Right forelimb (tissue), 1 donor: ENCODE measurements at regions not wholly inside any gene's neighbourhood (a gene's known extent, or its start where the extent isn't known, plus 50 kb on each side); places are given as distances from the start of the nearest gene placed in this dataset.

Experiments used
- DNase-seq: peaks from one replicate; pipeline ENCODE4 v3.0.0-alpha.2; 2018

DNA sequence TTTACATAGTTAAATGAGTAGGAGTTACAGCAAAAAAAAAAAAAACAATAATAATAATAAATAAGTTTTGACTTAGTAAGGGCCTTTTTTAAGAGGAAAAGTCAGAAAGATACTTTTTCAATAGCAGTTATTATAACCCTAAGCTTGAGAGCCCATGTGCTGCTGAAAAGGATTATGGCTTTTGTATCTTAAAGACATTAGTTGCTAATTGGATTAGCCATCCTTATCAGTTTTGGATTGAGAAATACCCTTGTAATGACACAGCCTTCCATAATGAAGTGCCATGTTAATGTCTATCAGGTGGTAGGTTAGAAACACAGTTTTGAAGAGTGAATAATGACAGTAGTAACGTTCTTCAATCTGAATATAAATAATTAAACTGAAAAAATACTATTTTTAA is 554.0 kb downstream of the RIT2 start:
- no peak for DNase-seq

DNA sequence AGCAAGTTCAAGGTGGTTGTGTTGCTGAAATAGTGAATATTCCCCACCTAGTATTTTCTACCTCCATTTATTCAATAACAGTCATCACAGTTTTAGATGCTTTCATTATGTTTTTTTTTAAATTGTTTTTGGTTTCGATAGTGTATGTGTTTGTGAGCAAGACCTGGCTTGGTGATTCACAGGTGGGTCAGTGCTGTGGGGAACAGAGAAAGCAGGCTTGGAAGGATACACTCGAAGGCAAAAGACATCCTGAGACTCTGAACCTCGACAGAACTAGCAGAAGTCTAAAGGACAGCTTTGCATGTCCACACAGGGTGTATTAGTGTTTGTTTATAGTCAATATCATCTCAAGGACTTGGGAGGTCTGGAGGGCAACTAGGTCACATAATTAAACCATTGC is 551.5 kb downstream of the RIT2 start:
- no peak for DNase-seq

DNA sequence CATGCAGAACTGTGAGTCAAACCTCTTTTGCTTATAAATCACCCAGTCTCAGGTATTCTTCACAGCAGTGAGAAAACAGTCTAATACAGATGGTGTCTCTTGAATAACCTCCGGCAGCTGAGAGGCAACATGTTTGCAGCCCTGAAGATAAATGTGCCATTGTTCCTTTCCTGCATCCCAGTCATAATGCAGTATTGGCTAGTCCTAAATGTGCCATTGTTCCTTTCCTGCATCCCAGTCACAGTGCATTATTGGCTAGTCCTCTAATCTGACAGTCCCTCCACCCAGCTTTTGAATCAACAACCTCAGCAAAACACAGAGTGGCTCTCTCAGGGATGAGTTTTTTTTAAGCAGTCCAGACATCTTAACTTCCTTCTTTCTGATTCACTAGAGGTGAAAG is 550.7 kb downstream of the RIT2 start:
- no peak for DNase-seq

DNA sequence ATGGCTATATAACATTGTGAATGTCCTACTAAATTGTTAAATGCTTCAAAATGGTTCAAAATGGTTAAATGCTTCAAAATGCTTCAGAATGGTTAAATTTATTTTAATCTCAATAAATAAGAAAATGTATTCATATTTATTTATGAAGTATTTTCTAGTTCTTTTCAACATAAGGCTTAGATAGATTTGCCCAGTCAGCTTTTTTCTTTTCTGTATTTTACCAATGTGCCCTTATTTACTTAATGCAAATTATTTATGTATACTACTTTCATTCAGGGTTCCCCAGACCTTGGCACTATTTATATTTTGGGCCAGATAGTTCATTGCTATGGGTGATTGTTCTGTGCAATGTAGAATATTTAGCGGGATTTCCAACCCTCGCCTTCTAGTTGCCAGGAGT is 546.7 kb downstream of the RIT2 start:
- DNase-seq = no peak

DNA sequence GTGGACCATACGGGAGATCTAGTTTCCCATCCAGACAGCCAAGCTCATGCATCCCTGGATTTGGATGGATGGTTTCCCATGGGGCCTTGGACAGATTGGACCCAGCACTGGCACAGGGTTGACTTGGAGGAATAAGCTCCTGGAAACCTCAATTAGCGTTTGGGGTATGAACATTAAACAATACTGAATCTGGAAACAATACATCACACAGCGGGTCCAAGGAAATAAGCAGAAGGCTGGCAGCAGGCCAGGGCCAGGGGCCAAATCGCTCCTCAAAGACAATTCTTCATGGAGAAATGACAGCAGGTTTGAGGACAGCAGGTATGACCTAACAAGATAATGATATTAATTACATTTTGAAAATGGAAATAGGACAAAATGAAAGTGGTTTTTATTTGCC is 540.6 kb downstream of the RIT2 start:
- DNase-seq = no peak

DNA sequence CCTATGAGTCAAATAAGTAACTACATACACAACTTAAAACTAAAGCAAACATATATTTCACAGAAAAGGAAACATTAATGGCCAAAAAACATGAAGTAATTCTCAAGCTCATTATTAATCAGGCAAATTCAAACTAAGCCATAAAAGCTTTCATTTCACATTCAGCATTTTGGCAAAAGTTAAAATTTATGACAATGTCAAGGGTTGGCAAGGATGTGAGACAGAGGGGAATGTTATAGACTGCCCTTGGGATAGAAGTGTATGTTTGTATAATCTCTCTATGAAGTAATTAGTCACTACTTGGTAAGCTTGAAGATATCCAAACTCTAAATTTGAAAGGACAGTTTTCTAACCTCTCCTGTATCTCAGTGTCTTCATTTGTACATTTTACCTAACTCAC is 539.4 kb downstream of the RIT2 start:
- DNase-seq = no peak

DNA sequence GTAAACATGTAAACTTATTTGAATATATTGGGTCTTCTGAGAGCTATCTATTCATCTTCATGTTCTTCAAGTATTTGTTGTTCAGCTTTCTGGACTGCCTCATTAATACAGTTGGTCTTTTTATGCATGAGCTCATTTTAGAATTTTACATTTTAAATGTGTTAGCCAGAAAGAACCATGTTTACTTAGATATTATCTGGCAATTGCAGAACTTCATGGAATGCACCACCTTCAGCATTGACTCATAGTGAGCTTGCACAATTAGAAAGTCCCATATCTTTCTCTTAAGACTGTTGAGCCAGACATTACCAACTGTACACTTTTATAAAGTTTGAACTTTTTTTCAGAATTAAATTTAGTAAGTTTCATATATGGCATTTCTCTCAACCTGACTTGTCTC is 536.7 kb downstream of the RIT2 start:
- DNase-seq = no peak

DNA sequence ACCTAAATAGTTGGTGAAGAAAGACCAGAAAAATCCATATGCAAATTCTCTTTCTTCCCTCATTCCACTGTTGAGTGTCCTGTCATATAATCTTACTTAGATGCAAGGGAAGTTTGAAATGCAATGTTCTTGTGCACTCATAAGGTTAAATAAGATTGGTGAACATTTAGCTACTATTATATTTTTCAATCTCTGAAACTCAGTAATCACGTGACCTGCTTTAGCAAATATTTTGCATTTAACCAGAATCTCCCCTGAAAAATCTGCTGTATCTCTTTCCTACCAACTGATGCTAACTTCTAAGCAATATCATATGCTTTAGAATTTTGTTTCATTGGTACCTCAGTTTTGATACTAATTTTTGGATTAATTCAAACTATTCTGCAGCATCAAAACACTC is 533.2 kb downstream of the RIT2 start:
- no peak for DNase-seq

DNA sequence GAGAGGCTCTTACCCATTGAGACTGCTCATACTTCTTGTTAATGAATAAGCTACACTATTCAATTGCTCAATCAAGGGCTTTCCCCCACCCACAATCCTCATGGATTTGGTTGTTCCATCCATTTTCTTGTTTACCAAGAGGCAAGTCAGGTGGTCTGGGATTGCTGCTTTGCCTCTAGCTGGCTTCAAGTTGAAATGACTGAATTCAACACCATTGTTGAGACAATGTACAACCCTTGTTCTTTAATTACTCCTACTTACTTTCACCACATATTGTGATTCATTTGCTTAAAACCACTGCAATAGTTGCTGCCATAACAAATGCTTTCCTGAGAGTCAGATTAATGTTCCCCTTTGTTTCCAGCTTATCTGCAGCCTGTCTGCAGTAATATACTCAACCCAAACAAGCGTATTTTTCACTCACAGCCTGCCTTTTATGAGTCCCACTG is 532.2 kb downstream of the RIT2 start:
- DNase-seq = no peak

DNA sequence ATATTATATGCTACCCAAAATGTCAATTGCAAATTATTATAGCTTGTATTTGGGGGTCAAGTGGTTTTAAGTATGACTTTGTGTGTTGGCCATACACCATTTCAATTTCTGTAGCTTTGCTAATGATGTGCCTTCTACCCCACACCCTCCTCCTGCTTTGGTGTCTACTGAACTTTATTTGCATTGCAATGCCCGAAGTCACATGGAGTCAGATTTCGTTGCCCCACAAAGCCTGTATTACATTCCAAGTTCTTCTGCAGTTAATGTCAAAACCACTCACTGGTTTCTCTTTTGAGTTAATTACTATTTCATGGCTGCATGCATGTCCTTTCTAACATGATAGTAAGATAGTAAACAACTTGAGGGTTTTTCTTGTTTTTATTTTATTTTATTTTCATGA is 528.9 kb downstream of the RIT2 start:
- no peak for DNase-seq

DNA sequence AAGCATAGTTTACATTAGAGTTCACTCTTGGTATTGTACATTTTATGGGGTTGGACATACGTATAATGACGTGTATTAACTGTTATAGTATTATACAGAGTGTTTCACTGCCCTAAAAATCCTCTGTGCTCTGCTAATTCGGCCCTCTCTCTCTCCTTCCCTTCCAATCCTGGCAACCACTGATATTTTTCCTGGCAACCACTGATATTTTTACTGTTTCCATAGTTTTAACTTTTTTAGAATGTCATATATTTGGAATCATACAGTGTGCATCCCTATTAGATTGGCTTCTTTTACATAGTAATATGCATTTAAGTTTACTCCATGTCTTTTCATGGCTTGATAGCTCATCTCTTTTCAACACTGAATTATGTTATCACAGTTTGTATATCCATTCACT is 526.7 kb downstream of the RIT2 start:
- DNase-seq = no peak

DNA sequence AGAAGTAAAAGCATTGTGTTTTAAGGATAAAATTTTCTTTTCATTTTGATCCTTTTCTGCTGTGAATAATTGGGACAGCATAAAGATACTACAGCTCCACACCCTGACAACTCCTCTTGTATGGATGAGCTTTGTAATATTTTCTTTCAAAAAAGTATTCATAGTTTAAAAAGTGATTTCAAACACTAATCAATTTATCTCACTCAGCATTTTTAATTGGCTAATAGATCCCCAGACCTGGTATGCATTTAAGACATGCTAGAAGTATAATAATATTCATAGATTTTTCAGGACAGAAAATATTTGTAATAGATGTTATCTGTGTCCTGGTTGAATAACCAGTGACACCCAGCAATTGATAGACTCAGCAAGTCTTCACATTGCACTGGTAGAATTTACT is 510.7 kb downstream of the RIT2 start:
- DNase-seq = no peak

DNA sequence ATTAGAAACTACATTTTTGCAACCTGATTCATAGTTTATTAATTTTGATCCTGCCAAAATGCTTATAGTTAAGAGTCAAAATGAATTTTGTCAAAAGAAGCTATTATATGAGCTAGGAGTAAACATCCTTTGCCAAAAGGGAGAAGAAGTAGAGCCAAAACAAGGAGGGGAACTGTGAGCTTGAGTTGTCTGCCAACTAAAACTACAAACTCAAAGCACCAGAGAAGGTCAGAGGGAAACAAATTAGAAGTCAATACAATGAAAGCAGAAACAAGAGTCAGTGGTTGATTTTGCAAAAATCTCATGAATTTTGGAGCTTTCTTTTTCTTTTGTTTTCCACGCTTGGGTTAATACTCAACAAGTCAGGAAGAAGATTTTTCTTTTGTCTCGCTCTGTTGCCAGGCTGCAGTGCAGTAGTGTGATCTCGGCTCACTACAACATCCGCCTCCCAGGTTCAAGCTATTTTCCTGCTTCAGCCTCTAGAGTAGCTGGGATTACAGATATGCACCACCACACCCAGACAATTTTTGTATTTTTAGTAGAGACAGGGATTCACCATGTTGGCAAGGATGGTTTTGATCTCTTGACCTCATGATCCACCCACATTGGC is 508.5 kb downstream of the RIT2 start:
- DNase-seq = no peak

DNA sequence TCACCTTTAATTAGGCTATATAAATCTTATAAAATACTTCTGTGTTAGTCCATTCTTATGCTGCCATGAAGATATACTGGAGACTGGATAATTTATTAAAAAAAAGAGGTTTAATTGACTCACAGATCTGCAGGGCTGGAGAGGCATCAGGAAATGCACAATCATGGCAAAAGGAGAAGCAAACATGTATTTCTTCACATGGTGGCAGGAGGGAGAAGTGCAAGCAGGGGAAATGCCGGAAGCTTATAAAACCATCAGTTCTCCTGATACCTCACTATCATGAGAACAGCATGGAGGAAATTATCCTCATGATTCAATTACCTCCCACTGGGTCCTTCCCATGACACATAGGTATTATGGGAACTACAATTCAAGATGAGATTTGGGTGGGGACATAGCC is 504.4 kb downstream of the RIT2 start:
- DNase-seq = no peak

DNA sequence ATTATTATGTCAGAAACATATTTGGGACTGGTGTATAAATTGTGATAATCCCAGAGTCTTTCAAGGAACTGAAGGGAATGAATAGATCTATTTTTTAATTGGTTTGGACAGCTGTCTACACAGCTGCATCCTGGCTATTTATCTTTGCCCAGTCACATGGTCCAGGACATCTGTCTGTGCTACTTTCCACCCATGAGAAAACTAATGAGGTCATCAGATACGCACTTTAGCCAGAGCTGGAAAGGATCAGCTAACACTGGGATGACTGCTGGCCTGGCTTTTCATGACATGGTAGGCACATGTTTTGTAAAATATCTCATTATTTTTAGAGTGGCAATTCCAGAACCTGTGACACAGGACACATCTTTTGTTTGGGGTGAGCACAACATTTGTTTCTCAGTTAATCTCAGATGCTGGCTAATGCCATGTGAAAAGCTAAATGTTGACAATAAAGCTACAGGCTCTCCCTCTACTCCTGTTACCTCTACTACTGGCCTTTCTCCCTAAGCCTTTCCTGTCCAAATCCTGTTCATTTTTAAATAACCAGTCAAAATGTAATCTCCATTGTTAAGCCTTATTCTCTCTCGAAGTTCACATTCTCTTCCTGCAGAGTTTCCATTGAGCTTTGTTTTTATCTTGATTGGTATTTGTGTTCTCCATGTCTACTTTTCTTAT is 500.7 kb downstream of the RIT2 start:
- DNase-seq = peak; percentile 54

DNA sequence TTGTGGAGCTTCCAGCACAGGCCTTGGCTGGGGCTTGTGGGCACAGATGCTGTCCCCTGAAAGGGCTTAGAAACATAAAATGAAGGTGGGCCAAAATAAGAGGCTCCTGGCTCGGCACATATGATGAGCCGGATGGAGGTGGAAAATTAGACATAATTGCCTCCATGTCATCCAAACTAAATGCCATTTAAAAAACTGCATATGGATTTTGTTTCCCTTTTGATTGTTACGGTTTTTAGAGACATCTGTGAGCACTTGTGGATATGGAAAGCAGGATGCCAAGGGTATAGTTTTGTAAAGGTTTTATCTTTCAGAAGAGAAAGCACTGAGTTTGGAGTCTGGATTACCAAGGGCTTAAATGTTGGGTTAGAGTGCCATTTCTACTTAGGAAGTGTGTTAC is 498.3 kb downstream of the RIT2 start:
- DNase-seq = no peak

DNA sequence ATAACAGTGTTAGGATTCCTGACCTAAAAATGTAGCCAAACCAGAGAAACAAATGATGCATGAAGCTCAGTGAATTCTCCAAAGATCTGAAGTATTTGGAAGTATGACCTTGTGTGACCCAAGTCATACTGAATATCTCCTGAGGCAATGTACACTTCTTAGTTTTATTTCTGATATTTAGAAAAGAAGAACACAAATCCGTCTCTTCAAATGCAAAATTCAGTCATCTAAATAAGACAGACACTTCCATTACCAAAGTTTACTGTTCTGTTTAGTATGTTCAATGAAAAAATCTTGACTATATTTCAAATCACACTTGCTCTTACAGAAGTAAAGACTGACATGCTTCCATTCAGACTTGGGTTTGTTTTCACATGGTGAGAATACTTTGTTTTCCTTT is 495.7 kb downstream of the RIT2 start:
- no peak for DNase-seq

DNA sequence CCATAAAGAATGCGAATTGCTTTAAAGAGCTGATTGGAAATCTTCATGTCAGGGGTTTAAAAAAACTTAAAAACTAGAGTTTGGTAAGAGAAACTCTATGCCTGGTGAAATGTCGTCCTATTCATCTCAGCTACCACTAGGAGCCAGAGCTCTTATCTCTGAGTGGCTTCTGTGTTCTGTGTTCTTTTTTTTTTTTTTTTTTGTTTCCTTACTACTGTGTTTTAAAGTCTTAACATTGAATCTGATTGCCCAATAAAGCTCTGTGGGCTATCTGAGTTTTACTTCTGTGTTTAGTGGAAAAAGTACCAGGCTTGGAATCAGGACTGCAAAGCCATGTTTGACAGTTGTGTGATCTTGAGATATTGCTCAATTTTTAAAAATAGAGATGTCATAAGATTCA is 494.8 kb downstream of the RIT2 start:
- no peak for DNase-seq

DNA sequence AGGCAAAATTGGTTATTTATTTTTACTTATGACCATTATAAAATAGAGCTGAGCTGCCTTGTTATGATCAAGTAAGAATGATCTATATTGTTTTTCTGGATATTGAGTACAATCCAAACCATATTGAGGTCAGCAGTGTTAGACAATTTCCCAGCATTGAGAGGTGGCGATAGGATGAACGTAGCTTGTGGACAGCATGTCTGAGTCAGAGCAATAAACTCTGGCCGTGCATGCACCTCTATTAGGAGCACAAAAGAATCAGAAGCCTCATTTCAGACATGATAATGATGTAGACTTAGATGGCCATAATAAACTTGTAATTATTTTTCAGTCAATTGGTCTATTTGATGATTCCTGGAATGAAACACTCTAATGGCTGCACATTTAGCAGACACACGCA is 491.6 kb downstream of the RIT2 start:
- no peak for DNase-seq

DNA sequence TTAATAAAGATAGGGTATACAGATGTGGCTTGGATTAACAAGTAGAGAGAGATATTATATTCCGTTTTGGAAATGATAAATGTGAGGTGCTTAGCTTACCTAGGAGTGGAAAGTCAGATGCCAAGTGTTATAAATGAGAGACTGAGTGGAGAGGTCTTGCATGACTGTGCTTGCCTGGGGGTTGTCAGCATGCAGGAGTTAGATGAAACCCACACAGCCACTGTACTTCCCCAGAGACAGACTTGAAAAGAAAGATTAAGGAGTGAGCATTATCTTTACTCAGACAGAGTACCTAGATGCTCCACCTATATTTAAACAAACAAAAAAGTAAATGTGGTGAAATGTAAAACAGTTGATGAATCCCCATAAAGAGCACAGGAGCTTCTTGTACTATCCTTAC is 482.7 kb downstream of the RIT2 start:
- DNase-seq = no peak

DNA sequence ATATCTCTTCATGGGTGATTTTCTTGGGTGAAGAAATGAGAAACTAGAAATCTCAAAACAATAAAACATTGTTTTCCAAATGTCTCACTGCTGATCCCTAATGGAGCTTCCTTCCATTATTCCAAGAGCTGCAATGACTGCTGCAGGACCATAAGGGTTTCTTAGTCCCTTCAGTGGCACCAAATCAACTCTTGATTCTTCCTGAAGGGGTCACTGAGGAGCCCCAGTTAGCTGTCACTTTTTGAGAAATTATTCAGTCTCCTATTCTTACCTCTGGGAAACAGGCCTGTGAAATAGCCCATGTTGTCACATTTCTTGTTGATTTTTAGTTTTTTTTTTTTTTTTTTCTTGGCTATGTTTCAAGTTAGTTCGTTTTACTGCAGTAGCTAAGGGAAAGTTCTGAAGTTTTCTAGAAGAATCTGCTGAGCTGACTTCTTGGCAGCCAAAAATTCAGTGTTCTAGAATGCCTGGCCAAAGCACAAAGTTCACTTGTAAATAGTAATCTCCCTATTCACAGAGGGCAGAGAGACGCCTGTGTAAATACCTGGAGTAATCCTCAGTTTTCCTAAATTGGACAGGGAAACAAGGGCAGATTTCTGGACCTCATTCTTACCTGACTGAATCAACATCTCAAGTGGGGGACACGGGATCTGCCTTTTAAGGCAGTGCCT is 480.0 kb downstream of the RIT2 start:
- DNase-seq = no peak

DNA sequence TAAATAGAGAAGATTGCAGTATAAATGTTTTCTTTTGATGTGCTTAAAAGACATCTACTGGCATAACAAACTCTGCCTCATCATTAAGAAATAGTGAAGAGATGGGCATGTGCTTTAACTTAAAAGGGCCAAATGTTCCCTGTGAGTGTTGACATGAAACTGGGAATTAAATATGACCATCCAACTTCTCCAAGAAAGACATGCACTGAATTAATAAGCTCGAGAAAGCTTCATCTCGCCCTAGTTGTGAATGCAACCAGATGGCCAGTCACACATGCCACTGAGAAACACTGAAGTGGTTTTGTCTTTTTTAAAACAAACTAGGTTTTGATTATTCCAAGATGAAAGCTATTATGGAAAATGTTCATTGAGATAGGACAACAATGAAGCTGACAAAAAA is 479.2 kb downstream of the RIT2 start:
- no peak for DNase-seq

DNA sequence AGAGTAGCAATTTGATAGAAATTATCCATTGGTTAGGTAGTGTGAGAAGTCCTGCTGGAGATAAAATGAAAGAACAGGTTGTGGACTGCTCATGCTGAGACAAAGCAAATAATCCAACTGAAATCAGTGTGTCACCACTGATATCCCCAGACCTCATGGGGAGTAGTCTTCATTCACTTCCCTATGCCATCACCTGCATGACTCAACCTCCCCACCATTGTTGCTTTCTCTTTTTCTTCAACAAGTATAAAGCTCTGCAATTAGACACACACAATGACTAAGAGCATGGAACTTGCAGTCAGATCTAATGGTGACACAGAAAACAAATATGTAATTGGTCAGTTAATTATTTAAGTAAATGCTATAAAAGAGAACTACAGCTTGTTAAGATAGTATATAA is 475.3 kb downstream of the RIT2 start:
- no peak for DNase-seq

DNA sequence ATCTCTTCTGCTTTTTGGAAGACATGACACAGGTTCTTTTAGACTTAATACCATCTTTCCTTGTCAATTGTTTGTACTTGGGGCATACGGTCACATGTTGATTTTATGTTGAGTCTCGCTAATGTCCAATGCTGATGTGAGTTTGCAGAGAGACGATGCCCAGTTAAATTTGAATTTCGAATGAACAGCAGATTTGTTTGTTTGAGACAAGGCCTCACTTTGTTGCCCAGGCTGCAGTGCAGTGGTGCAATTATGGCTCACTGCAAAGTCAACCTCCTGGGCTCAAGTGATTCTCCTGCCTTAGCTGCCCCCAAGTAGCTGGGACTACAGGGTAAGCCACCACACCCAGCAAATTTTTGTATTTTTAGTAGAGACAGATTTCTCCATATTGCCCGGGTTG is 473.5 kb downstream of the RIT2 start:
- DNase-seq = no peak

DNA sequence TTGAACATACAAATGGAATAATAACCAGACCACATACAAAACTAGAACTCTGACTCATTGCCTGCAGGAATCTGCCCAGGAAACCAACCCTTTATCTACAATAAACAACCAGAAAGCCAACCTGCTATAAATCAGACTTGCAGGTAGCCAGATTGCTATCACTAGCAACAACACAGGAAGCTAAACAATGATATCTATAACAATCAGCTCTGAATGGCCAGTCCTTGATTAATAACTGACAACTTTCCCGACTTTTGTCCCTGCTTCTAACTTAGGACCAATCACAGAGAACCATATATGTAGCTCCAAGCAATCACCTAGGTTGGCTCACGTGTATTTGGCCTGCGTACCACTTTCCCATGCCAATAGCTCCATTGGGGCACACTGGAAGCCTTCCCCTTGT is 470.8 kb downstream of the RIT2 start:
- DNase-seq = no peak
